GM23338 (cell line): ENCODE measurements at regions not wholly inside any gene's neighbourhood (a gene's known extent, or its start where the extent isn't known, plus 50 kb on each side); places are given as distances from the start of the nearest gene placed in this dataset.

Source experiments
- ATAC-seq: fragments of 200-7000 bp; cut with Tn5 transposase; 3 replicates; pipeline ENCODE4 v1.9.1; 2020
- DNase-seq: peaks from one replicate; pipeline ENCODE4 v3.0.0-alpha.2; 2015; ENCODE audit warnings: low spot score
- H2AFZ ChIP-seq: fragments of 200-600 bp; sonication (generic); 2 replicates; pipeline ENCODE4 v1.8.0; 2016; ENCODE audit warnings: antibody characterized with exemption, mild to moderate bottlenecking, moderate library complexity
- H3F3A ChIP-seq: fragments of 200-600 bp; sonication (generic); replicated peaks from 2 replicates; pipeline ENCODE4 v1.8.0; 2017; ENCODE audit warnings: antibody characterized with exemption, mixed run types, low read depth
- H3K27ac ChIP-seq: fragments of 200-600 bp; sonication (generic); 2 replicates; pipeline ENCODE4 v1.6.1; 2016; ENCODE audit warnings: low read depth
- H3K27me3 ChIP-seq: fragments of 200-600 bp; sonication (generic); 2 replicates; pipeline ENCODE4 v1.8.0; 2016; ENCODE audit warnings: mild to moderate bottlenecking, mixed run types, moderate library complexity; ENCODE audit not compliant: insufficient read depth
- H3K36me3 ChIP-seq: fragments of 200-600 bp; sonication (generic); 2 replicates; pipeline ENCODE4 v1.8.0; 2016; ENCODE audit warnings: mild to moderate bottlenecking; ENCODE audit not compliant: insufficient read depth
- H3K4me1 ChIP-seq: fragments of 200-600 bp; sonication (generic); 2 replicates; pipeline ENCODE4 v1.8.0; 2016; ENCODE audit warnings: mild to moderate bottlenecking, moderate library complexity; ENCODE audit not compliant: insufficient read depth
- H3K4me2 ChIP-seq: fragments of 200-600 bp; sonication (generic); 2 replicates; pipeline ENCODE4 v1.7.1; 2017; ENCODE audit warnings: mixed run types
- H3K4me3 ChIP-seq: fragments of 200-600 bp; sonication (generic); 2 replicates; pipeline ENCODE4 v1.6.1; 2016; ENCODE audit warnings: mixed run types
- H3K79me2 ChIP-seq: fragments of 200-600 bp; sonication (generic); replicated peaks from 2 replicates; pipeline ENCODE4 v1.8.0; 2017; ENCODE audit warnings: mild to moderate bottlenecking; ENCODE audit not compliant: insufficient read depth
- H3K9me2 ChIP-seq: fragments of 200-600 bp; sonication (generic); 2 replicates; pipeline ENCODE4 v1.8.0; 2017; ENCODE audit not compliant: insufficient read depth
- H4K20me1 ChIP-seq: fragments of 200-600 bp; sonication (generic); replicated peaks from 2 replicates; pipeline ENCODE4 v1.8.0; 2017; ENCODE audit warnings: mild to moderate bottlenecking; ENCODE audit not compliant: insufficient read depth
- H3K27ac Mint-ChIP-seq: 2 replicates; pipeline ENCODE4 v1.8.0; 2020; ENCODE audit warnings: inconsistent platforms, mild to moderate bottlenecking, moderate library complexity, mixed read lengths
- H3K27me3 Mint-ChIP-seq: 3 replicates; pipeline ENCODE4 v1.8.0; 2022; ENCODE audit warnings: low read depth, mild to moderate bottlenecking, moderate library complexity, mixed read lengths, inconsistent platforms; ENCODE audit not compliant: insufficient read depth, poor library complexity
- H3K36me3 Mint-ChIP-seq: 3 replicates; pipeline ENCODE4 v1.8.0; 2021; ENCODE audit warnings: low read depth, mild to moderate bottlenecking, inconsistent platforms, moderate library complexity, mixed read lengths
- H3K4me1 Mint-ChIP-seq: 3 replicates; pipeline ENCODE4 v1.8.0; 2020; ENCODE audit warnings: mild to moderate bottlenecking, inconsistent platforms, mixed read lengths
- H3K4me3 Mint-ChIP-seq: 3 replicates; pipeline ENCODE4 v1.8.0; 2021; ENCODE audit warnings: moderate library complexity, mild to moderate bottlenecking, inconsistent platforms, mixed read lengths
- H3K9me3 Mint-ChIP-seq: 3 replicates; pipeline ENCODE4 v1.8.0; 2020; ENCODE audit warnings: moderate library complexity, mild to moderate bottlenecking, inconsistent platforms, mixed read lengths
- EZH2 ChIP-seq: fragments of 200-600 bp; sonication (generic); IDR thresholded peaks from one replicate; pipeline ENCODE4 v1.8.0; 2017; ENCODE audit warnings: antibody characterized with exemption, mild to moderate bottlenecking, low read depth; ENCODE audit not compliant: unreplicated experiment
- EZH2phosphoT487 ChIP-seq: fragments of 200-600 bp; sonication (generic); IDR thresholded peaks from one replicate; pipeline ENCODE4 v1.8.1; 2018; ENCODE audit warnings: antibody characterized with exemption; ENCODE audit not compliant: unreplicated experiment
- NANOG ChIP-seq: IDR thresholded peaks from 2 replicates; pipeline ENCODE4 v1.6.1; 2016; ENCODE audit warnings: antibody characterized with exemption, borderline replicate concordance
- POLR2AphosphoS5 ChIP-seq: IDR thresholded peaks from 2 replicates; pipeline ENCODE4 v1.6.1; 2016; ENCODE audit warnings: antibody characterized with exemption, low read depth
- REST ChIP-seq: IDR thresholded peaks from one replicate; pipeline ENCODE4 v1.6.1; 2018; ENCODE audit warnings: antibody characterized with exemption; ENCODE audit not compliant: unreplicated experiment
- ZNF114 ChIP-seq: fragments of 250-450 bp; sonication (Bioruptor Pico); IDR thresholded peaks from 2 replicates; pipeline ENCODE4 v1.5.0; 2020; ENCODE audit warnings: mild to moderate bottlenecking, moderate library complexity
- TF ChIP-seq, protein P1 (sequence below): IDR thresholded peaks from 2 replicates; pipeline ENCODE4 v1.6.1; 2016; ENCODE audit warnings: antibody characterized with exemption
- TF ChIP-seq, protein P2 (sequence below), 2 experiments: fragments of 200-600 bp in 1 of 2; sonication (generic) in 1 of 2; conservative IDR thresholded peaks; 2 replicates each; pipeline versions ENCODE4 v1.5.1 to v1.6.1; 2016 to 2017; ENCODE audit warnings: antibody characterized with exemption in 2 of 2, low read depth in 2 of 2, mild to moderate bottlenecking in 2 of 2, moderate library complexity in 1 of 2
- TF ChIP-seq, protein P3 (sequence below): fragments of 250-450 bp; sonication (Bioruptor Pico); IDR thresholded peaks from 2 replicates; pipeline ENCODE4 v1.5.0; 2020; ENCODE audit warnings: mild to moderate bottlenecking, moderate library complexity

- Mint-ChIP-seq H3K4me1 (peaks cover 72% of the 10 kb centered on the region), H3K27ac (no peak overlapping the region; the same call in 1 of the 2 replicates), H3K9me3 (no peaks in the 10 kb centered on the region), H3K36me3 (no peaks in the 10 kb centered on the region), H3K4me3 (no peak overlapping the region; the same call in 2 of the 3 replicates), H3K27me3 (peaks cover 27% of the 10 kb centered on the region)
- H3F3A ChIP-seq = no peaks in the 10 kb centered on the region
- H3K9me2 ChIP-seq = no peaks in the 10 kb centered on the region
- no peak overlapping the region for H3K27ac ChIP-seq
- TF ChIP-seq, protein P1, sequence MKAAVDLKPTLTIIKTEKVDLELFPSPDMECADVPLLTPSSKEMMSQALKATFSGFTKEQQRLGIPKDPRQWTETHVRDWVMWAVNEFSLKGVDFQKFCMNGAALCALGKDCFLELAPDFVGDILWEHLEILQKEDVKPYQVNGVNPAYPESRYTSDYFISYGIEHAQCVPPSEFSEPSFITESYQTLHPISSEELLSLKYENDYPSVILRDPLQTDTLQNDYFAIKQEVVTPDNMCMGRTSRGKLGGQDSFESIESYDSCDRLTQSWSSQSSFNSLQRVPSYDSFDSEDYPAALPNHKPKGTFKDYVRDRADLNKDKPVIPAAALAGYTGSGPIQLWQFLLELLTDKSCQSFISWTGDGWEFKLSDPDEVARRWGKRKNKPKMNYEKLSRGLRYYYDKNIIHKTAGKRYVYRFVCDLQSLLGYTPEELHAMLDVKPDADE = no peak
- no peak for TF ChIP-seq EZH2
- TF ChIP-seq REST = no peak
- TF ChIP-seq ZNF114 (CRISPR knock-in tag) = no peak
- TF ChIP-seq, protein P2, sequence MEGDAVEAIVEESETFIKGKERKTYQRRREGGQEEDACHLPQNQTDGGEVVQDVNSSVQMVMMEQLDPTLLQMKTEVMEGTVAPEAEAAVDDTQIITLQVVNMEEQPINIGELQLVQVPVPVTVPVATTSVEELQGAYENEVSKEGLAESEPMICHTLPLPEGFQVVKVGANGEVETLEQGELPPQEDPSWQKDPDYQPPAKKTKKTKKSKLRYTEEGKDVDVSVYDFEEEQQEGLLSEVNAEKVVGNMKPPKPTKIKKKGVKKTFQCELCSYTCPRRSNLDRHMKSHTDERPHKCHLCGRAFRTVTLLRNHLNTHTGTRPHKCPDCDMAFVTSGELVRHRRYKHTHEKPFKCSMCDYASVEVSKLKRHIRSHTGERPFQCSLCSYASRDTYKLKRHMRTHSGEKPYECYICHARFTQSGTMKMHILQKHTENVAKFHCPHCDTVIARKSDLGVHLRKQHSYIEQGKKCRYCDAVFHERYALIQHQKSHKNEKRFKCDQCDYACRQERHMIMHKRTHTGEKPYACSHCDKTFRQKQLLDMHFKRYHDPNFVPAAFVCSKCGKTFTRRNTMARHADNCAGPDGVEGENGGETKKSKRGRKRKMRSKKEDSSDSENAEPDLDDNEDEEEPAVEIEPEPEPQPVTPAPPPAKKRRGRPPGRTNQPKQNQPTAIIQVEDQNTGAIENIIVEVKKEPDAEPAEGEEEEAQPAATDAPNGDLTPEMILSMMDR (conservative IDR thresholded peaks at IDR 0.05; ENCODE audit: low read depth in 2 of 2) = no peak
- TF ChIP-seq, protein P3, sequence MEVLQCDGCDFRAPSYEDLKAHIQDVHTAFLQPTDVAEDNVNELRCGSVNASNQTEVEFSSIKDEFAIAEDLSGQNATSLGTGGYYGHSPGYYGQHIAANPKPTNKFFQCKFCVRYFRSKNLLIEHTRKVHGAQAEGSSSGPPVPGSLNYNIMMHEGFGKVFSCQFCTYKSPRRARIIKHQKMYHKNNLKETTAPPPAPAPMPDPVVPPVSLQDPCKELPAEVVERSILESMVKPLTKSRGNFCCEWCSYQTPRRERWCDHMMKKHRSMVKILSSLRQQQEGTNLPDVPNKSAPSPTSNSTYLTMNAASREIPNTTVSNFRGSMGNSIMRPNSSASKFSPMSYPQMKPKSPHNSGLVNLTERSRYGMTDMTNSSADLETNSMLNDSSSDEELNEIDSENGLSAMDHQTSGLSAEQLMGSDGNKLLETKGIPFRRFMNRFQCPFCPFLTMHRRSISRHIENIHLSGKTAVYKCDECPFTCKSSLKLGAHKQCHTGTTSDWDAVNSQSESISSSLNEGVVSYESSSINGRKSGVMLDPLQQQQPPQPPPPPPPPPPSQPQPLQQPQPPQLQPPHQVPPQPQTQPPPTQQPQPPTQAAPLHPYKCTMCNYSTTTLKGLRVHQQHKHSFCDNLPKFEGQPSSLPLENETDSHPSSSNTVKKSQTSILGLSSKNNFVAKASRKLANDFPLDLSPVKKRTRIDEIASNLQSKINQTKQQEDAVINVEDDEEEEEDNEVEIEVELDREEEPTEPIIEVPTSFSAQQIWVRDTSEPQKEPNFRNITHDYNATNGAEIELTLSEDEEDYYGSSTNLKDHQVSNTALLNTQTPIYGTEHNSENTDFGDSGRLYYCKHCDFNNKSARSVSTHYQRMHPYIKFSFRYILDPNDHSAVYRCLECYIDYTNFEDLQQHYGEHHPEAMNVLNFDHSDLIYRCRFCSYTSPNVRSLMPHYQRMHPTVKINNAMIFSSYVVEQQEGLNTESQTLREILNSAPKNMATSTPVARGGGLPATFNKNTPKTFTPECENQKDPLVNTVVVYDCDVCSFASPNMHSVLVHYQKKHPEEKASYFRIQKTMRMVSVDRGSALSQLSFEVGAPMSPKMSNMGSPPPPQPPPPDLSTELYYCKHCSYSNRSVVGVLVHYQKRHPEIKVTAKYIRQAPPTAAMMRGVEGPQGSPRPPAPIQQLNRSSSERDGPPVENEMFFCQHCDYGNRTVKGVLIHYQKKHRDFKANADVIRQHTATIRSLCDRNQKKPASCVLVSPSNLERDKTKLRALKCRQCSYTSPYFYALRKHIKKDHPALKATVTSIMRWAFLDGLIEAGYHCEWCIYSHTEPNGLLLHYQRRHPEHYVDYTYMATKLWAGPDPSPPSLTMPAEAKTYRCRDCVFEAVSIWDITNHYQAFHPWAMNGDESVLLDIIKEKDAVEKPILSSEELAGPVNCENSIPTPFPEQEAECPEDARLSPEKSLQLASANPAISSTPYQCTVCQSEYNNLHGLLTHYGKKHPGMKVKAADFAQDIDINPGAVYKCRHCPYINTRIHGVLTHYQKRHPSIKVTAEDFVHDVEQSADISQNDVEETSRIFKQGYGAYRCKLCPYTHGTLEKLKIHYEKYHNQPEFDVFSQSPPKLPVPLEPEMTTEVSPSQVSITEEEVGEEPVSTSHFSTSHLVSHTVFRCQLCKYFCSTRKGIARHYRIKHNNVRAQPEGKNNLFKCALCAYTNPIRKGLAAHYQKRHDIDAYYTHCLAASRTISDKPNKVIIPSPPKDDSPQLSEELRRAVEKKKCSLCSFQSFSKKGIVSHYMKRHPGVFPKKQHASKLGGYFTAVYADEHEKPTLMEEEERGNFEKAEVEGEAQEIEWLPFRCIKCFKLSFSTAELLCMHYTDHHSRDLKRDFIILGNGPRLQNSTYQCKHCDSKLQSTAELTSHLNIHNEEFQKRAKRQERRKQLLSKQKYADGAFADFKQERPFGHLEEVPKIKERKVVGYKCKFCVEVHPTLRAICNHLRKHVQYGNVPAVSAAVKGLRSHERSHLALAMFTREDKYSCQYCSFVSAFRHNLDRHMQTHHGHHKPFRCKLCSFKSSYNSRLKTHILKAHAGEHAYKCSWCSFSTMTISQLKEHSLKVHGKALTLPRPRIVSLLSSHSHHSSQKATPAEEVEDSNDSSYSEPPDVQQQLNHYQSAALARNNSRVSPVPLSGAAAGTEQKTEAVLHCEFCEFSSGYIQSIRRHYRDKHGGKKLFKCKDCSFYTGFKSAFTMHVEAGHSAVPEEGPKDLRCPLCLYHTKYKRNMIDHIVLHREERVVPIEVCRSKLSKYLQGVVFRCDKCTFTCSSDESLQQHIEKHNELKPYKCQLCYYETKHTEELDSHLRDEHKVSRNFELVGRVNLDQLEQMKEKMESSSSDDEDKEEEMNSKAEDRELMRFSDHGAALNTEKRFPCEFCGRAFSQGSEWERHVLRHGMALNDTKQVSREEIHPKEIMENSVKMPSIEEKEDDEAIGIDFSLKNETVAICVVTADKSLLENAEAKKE (CRISPR knock-in tag) = no peak
- TF ChIP-seq POLR2AphosphoS5 = no peak
- TF ChIP-seq NANOG = no peak
- TF ChIP-seq EZH2phosphoT487 = no peak
- no peaks in the 10 kb centered on the region for H3K36me3 ChIP-seq
- peak; percentile 17 for ATAC-seq
- H3K79me2 ChIP-seq = no peaks in the 10 kb centered on the region
- peak overlapping the region; percentile 83 for H2AFZ ChIP-seq
- H4K20me1 ChIP-seq = no peaks in the 10 kb centered on the region
- DNase-seq = no peak
- no peaks in the 10 kb centered on the region for H3K27me3 ChIP-seq
- peak overlapping the region; percentile 57; the same call in 1 of the 2 replicates for H3K4me2 ChIP-seq
- H3K4me3 ChIP-seq = no peak overlapping the region
- peaks cover 41% of the 10 kb centered on the region for H3K4me1 ChIP-seq
These were observed 103.1 kb upstream of the CSF3R start for GRCh38 chr1:36585569-36586548.
